NCI-H1694 (cell line): ENCODE measurements at regions not wholly inside any gene's neighbourhood (a gene's known extent, or its start where the extent isn't known, plus 50 kb on each side); places are given as distances from the start of the nearest gene placed in this dataset.
"Not testable (repeated sequence)": the region's sequence is repeated elsewhere in the genome, so short reads cannot be mapped to it uniquely, and the experiment has no call there.

ENCODE experiments used
- DNase-seq: peaks from one replicate; lab custom pipeline; 2025; lab: John Stamatoyannopoulos, UW

- no peak for DNase-seq
These were observed 248.8 kb downstream of the MRPS30 start for GRCh38 chr5:45057564-45057963.

GRCh38 chr5:45060724-45061123 is 252.0 kb downstream of the MRPS30 start:
- no peak for DNase-seq

- no peak for DNase-seq
These were observed 253.3 kb downstream of the MRPS30 start for GRCh38 chr5:45062044-45062443.

GRCh38 chr5:45081082-45081481 is 272.3 kb downstream of the MRPS30 start:
- DNase-seq, result no peak

GRCh38 chr5:45089870-45090269 is 281.1 kb downstream of the MRPS30 start:
- no peak for DNase-seq

- DNase-seq, result no peak
These were observed 284.6 kb downstream of the MRPS30 start for GRCh38 chr5:45093377-45093776.

- no peak for DNase-seq
These were observed 286.2 kb downstream of the MRPS30 start for GRCh38 chr5:45094876-45095440.

GRCh38 chr5:45098483-45098882 is 289.7 kb downstream of the MRPS30 start:
- DNase-seq, result no peak

- no peak for DNase-seq
These were observed 292.4 kb downstream of the MRPS30 start for GRCh38 chr5:45101146-45101545.

- no peak for DNase-seq
These were observed 296.8 kb downstream of the MRPS30 start for GRCh38 chr5:45105491-45105994.

GRCh38 chr5:45109062-45109461 is 300.3 kb downstream of the MRPS30 start:
- no peak for DNase-seq

- no peak for DNase-seq
These were observed 300.9 kb downstream of the MRPS30 start for GRCh38 chr5:45109636-45110035.

- no peak for DNase-seq
These were observed 301.7 kb downstream of the MRPS30 start for GRCh38 chr5:45110399-45110798.

GRCh38 chr5:45113726-45114125 is 305.0 kb downstream of the MRPS30 start:
- DNase-seq, result no peak

GRCh38 chr5:45132972-45133371 is 324.2 kb downstream of the MRPS30 start:
- DNase-seq, result no peak

GRCh38 chr5:45162974-45163373 is 354.2 kb downstream of the MRPS30 start:
- no peak for DNase-seq

GRCh38 chr5:45171563-45171962 is 362.8 kb downstream of the MRPS30 start:
- DNase-seq, result no peak

- DNase-seq, result not testable (repeated sequence)
These were observed 363.9 kb downstream of the MRPS30 start for GRCh38 chr5:45172634-45173033.

- no peak for DNase-seq
These were observed 370.9 kb downstream of the MRPS30 start for GRCh38 chr5:45179686-45180085.

- DNase-seq, result no peak
These were observed 380.3 kb downstream of the MRPS30 start for GRCh38 chr5:45189042-45189441.

GRCh38 chr5:45189481-45189880 is 380.7 kb downstream of the MRPS30 start:
- no peak for DNase-seq

GRCh38 chr5:45195026-45195425 is 386.3 kb downstream of the MRPS30 start:
- DNase-seq, result no peak
